LNCaP clone FGC (cell line): ENCODE measurements at regions not wholly inside any gene's neighbourhood (a gene's known extent, or its start where the extent isn't known, plus 50 kb on each side); places are given as distances from the start of the nearest gene placed in this dataset.

ENCODE experiments used
- DNase-seq: peaks from one replicate; pipeline ENCODE4 v3.0.0-alpha.2; 2011; ENCODE audit warnings: low read depth
- H3K4me3 ChIP-seq: 2 replicates; pipeline ENCODE4 v1.5.1; 2011; ENCODE audit warnings: mild to moderate bottlenecking, low read depth, low read length, control low read depth
- TF ChIP-seq, protein P1 (sequence below): IDR thresholded peaks from 2 replicates; pipeline ENCODE4 v1.5.1; 2012; ENCODE audit warnings: mild to moderate bottlenecking; ENCODE audit not compliant: control insufficient read depth, insufficient read depth; ENCODE audit errors: extremely low read depth

GRCh38 chr18:38023871-38024270, 458.3 kb upstream of the CELF4 start:
- no peak overlapping the region for H3K4me3 ChIP-seq
- no peak for DNase-seq
- TF ChIP-seq, protein P1, sequence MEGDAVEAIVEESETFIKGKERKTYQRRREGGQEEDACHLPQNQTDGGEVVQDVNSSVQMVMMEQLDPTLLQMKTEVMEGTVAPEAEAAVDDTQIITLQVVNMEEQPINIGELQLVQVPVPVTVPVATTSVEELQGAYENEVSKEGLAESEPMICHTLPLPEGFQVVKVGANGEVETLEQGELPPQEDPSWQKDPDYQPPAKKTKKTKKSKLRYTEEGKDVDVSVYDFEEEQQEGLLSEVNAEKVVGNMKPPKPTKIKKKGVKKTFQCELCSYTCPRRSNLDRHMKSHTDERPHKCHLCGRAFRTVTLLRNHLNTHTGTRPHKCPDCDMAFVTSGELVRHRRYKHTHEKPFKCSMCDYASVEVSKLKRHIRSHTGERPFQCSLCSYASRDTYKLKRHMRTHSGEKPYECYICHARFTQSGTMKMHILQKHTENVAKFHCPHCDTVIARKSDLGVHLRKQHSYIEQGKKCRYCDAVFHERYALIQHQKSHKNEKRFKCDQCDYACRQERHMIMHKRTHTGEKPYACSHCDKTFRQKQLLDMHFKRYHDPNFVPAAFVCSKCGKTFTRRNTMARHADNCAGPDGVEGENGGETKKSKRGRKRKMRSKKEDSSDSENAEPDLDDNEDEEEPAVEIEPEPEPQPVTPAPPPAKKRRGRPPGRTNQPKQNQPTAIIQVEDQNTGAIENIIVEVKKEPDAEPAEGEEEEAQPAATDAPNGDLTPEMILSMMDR = no peak

GRCh38 chr18:38022234-38022633, 456.6 kb upstream of the CELF4 start:
- H3K4me3 ChIP-seq = no peak overlapping the region
- TF ChIP-seq, protein P1 = no peak
- DNase-seq = no peak

DNA sequence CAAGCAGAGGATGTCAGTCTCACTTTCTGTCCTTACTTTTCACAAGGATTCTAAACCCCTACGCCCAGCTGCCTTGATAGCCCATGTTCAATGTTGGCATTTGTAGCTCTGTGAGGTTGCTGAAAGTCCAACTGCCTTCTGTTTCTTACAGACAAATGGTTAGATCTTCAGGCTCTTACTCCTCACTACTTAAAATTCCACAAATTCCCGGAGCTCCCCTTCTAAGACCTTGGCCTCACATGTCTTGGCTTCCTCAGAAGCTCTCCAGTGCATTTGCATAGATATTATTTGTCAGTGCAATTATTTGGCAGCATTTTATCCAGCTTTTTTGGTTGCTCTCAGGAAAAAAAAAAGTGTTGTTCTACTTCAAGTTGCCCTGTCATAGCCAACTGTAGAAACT, 453.7 kb upstream of the CELF4 start:
- no peak for DNase-seq
- H3K4me3 ChIP-seq = no peak overlapping the region
- TF ChIP-seq, protein P1 = no peak

DNA sequence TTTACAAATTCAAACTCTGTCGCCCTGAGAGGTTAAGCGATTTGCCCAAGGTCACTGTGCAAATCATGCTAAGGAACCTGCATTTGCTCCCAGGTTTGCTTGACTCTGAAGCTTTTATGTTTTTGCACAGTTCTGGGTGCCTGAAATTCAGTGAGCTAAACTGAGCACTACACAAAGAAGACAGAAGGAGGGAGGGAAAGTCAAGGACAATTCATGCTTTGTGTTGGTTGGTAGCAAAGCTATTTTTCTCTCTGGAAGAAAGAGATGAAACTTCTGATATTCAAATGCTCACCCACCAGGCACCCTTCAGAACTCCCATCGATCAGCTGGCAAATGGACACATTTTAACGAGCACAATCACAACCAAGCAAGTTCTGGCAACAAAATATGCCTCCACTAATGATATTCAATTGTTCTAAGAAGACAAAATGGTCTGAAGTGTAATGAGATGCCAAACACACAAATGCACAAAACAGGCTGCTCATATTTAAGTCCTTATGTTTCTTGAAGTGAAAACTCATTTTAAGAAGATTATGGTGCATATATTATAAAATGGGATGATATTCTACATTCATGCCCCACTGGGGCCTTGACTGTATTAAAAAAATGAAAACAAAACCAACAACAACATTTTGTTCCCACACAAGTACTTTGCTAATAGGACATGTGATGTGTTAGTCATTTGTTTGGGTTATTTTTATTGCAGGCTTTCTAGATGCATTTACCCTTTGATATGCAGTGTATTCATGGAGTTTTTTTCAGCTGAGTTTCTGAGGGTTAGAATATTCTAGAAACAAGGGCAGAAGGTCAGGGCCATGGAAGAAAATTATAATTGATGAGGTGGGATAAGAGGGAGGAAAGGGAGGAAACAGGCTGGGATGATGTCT, 445.6 kb upstream of the CELF4 start:
- no peak overlapping the region for H3K4me3 ChIP-seq
- TF ChIP-seq, protein P1 = no peak
- DNase-seq = no peak

- H3K4me3 ChIP-seq = no peak overlapping the region
- no peak for DNase-seq
- TF ChIP-seq, protein P1 = no peak
Observed at GRCh38 chr18:38010037-38010436, 444.4 kb upstream of the CELF4 start.

GRCh38 chr18:38009320-38009719, 443.7 kb upstream of the CELF4 start:
- TF ChIP-seq, protein P1 = no peak
- DNase-seq = no peak
- H3K4me3 ChIP-seq = no peak overlapping the region
